Peyer's patch (tissue), 4 donors: ENCODE measurements at regions not wholly inside any gene's neighbourhood (a gene's known extent, or its start where the extent isn't known, plus 50 kb on each side); places are given as distances from the start of the nearest gene placed in this dataset.

ENCODE experiments used
- POLR2A ChIP-seq, 2 donors: fragments of 450-650 bp; IDR thresholded peaks; one replicate each; pipeline ENCODE4 v1.5.1; 2017; ENCODE audit warnings: antibody characterized with exemption in 2 of 2, mild to moderate bottlenecking in 2 of 2, moderate library complexity in 2 of 2
- TF ChIP-seq, protein P1 (sequence below), 6 experiments: fragments of 450-650 bp in 4 of 6; fragments of 200-600 bp in 2 of 6; sonication (generic) in 1 of 6; IDR thresholded peaks; one replicate each; pipeline ENCODE4 v1.5.1; 2017 to 2019; ENCODE audit warnings: antibody characterized with exemption in 6 of 6, mild to moderate bottlenecking in 3 of 6, moderate library complexity in 1 of 6

DNA sequence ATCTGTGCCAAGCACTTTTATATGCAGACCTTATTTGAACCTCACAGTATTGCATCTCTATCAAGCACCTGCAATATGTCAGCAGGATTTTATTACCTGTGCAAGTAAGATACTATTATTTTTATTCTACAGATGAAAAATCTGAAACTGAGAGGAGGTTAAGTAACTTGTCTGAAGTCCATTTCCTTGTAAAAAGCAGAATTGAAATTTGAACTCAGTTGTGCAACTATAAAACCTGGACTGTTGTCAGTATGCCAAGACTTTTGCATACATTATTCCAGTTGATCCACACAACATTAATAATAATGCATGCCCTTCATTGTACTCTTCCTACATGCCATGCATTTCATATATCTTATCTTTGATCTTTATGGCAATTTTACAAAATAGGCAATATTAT is 82.2 kb upstream of the BRINP1 start:
- TF ChIP-seq, protein P1, sequence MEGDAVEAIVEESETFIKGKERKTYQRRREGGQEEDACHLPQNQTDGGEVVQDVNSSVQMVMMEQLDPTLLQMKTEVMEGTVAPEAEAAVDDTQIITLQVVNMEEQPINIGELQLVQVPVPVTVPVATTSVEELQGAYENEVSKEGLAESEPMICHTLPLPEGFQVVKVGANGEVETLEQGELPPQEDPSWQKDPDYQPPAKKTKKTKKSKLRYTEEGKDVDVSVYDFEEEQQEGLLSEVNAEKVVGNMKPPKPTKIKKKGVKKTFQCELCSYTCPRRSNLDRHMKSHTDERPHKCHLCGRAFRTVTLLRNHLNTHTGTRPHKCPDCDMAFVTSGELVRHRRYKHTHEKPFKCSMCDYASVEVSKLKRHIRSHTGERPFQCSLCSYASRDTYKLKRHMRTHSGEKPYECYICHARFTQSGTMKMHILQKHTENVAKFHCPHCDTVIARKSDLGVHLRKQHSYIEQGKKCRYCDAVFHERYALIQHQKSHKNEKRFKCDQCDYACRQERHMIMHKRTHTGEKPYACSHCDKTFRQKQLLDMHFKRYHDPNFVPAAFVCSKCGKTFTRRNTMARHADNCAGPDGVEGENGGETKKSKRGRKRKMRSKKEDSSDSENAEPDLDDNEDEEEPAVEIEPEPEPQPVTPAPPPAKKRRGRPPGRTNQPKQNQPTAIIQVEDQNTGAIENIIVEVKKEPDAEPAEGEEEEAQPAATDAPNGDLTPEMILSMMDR (IDR thresholded peaks at IDR 0.05): no peak
- no peak for TF ChIP-seq POLR2A (IDR thresholded peaks at IDR 0.05)
